GM10248 (cell line): ENCODE measurements at regions not wholly inside any gene's neighbourhood (a gene's known extent, or its start where the extent isn't known, plus 50 kb on each side); places are given as distances from the start of the nearest gene placed in this dataset.
"Not testable (repeated sequence)": the region's sequence is repeated elsewhere in the genome, so short reads cannot be mapped to it uniquely, and the experiment has no call there.

Source experiments
- CTCF ChIA-PET: fragments of 300-600 bp; sonication (Branson Sonifier 250); formaldehyde crosslinking; extraction: SDS; loops from one replicate; lab custom pipeline; 2021; ENCODE audit warnings: antibody characterized with exemption; lab: Yijun Ruan, JAX
- POLR2A ChIA-PET: fragments of 350-650 bp; sonication (Branson Sonifier 250); formaldehyde crosslinking; extraction: SDS; loops from one replicate; lab custom pipeline; 2020; ENCODE audit warnings: antibody characterized with exemption; lab: Yijun Ruan, JAX
- DNase-seq: peaks from one replicate; pipeline ENCODE4 v3.0.0; 2012; ENCODE audit errors: extremely low spot score
- TF ChIP-seq, protein P1 (sequence below): IDR thresholded peaks from 2 replicates; pipeline ENCODE4 v1.5.1; 2012; ENCODE audit warnings: mild to moderate bottlenecking, low read depth; ENCODE audit errors: extremely low read depth, missing control alignments, control extremely low read depth

DNA sequence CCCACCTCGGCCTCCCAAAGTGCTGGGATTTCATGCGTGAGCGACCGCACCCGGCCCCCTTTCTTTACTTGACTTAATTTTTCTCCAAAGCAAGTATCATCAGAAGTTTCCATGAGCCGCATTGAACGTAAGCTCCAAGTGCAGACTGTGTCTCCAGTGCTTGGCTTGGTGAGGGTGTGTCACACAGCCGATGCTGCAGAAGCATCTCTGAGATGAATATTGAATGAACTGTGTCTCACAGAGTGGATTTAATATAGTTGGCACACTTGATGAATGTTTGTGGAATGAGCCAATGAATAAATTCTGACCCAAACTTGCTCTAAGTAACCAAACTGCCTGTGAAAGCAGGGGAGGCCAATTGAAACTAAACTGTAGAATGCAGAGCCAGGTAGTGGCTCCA, 159.4 kb upstream of the KBTBD8 start:
- TF ChIP-seq, protein P1, sequence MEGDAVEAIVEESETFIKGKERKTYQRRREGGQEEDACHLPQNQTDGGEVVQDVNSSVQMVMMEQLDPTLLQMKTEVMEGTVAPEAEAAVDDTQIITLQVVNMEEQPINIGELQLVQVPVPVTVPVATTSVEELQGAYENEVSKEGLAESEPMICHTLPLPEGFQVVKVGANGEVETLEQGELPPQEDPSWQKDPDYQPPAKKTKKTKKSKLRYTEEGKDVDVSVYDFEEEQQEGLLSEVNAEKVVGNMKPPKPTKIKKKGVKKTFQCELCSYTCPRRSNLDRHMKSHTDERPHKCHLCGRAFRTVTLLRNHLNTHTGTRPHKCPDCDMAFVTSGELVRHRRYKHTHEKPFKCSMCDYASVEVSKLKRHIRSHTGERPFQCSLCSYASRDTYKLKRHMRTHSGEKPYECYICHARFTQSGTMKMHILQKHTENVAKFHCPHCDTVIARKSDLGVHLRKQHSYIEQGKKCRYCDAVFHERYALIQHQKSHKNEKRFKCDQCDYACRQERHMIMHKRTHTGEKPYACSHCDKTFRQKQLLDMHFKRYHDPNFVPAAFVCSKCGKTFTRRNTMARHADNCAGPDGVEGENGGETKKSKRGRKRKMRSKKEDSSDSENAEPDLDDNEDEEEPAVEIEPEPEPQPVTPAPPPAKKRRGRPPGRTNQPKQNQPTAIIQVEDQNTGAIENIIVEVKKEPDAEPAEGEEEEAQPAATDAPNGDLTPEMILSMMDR = no peak
- POLR2A ChIA-PET = no interaction called here

DNA sequence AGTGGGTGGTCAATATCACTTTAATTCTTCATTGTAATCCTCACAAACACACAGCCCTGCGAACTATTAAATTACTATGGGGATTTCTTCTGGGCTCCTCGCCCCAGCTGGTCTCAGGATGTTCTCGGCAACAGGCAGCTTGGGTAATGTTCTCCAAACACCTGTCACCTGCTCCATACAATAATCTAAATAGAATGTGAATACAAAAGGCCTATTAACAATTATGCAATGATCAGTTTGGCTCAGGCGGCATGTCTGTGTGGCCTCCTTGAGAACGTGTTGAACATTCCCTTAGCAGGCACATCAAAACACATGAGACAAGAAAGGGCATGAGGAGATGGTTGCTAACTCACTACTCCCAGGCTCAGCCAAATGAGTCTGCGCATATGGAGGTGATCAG, 158.6 kb upstream of the KBTBD8 start:
- TF ChIP-seq, protein P1 = no peak
- POLR2A ChIA-PET = no interaction called here
- no peak for DNase-seq
- CTCF ChIA-PET = no interaction called here

More for the DNA sequence above, 159.4 kb upstream of the KBTBD8 start:
- CTCF ChIA-PET = no interaction called here
- no peak for DNase-seq

DNA sequence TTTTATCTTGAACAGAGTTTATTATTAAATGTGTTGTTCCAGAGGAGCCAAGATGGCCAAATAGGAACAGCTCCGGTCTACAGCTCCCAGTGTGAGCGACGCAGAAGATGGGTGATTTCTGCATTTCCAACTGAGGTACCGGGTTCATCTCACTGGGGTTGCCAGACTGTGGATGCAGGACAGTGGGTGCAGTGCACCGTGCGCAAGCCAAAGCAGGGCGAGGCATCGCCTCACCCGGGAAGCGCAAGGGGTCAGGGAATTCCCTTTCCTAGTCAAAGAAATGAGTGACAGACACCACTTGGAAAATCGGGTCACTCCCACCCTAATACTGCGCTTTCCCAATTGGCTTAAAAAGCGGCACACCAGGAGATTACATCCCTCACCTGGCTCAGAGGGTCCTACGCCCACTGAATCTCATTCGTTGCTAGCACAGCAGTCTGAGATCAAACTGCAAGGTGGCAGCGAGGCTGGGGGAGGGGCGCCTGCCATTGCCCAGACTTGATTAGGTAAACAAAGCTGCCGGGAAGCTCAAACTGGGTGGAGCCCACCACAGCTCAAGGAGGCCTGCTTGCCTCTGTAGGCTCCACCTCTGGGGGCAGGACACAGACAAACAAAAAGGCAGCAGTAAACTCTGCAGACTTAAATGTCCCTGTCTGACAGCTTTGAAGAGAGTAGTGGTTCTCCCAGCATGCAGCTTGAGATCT, 155.2 kb upstream of the KBTBD8 start:
- CTCF ChIA-PET, DNase-seq, POLR2A ChIA-PET: not testable (repeated sequence)

DNA sequence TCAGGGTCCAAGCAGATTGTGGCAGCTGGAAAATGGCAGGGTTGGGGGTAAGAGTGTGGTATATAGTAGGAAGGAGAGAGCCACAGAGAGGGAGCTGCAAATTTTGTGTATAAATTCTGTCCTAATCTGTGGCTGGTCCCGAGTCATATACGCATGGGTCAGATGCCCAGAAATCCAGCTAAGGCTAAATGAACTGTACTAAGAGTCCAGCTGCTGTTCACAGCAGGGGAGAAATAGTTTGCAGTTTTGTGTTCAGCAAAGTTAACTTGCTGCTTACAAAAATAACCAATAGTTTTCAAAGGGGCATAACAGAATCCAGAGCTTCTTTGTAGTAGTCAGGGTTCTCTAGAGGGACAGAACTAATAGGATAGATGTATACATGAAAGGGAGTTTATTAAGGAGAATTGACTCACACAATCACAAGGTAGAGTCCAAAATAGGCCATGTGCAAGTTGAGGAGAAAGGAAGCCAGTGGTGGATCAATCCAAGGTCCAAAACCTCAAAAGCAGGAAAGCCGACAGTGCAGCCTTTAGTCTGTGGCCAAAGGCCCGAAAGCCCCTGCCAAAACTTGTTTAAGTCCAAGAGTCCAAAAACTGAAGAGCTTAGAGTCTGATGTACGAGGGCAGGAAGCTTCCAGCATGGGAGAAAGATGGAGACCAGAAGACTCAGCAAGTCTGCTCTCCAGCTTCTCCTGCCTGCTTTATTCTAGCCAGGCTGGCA, 146.1 kb upstream of the KBTBD8 start:
- TF ChIP-seq, protein P1 = no peak
- ChIA-PET CTCF (interaction anchor here (0.9 to 2.9 kb wide), 4 partner anchors 11 to 598 kb away, joined by 3 to 7 read pairs (median 3); no protein-coding TSS in a partner anchor), POLR2A (no interaction called here)
- DNase-seq = no peak

DNA sequence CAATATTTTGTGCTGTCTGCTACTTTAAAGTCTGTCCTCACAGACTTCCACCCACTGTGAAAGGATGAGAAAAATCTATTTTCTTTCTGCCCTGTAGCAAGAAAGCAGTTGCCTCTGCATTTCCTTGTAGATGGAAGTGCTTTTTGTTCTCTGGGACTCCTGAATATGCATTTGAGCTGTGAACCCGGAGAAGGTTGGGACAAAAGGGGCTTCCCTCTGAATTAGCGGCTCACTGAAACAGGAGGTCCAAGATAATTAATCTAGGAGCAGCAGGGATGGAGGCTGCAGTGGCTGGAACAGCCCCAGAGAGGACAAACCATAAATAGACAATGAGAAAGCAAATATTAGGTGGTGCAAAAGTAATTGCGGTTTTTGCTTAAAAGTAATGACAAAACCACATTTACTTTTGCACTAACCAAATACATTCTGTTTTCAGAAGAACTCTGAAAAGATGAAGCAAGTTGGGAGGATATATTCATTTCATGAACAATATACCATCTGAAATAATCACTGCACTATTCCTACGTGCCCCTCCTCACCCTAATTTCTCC, 143.4 kb upstream of the KBTBD8 start:
- POLR2A ChIA-PET = no interaction called here
- no peak for DNase-seq
- TF ChIP-seq, protein P1 = no peak
- CTCF ChIA-PET = interaction anchor here (1.5 to 2.9 kb wide), 3 partner anchors 13 to 601 kb away, joined by 5 to 7 read pairs (median 7); no protein-coding TSS in a partner anchor

DNA sequence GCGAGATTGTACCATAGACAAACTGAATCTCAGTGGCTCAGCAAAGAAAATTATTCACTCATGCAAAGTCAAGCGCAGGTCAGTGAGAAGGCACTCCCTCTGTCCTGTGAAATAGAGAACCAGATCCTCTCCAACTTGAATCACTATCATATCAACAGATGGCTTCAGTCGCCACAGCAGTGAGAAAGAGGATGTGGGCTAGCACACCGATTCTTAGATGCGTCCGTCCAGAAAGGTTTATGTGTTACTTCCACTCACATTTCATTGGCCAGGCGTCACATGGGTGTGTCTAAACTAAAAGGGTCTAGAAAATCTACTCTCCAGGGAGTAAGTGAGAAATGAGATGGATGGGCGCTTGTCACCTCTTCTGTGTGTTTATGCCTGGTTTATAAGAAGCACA, 141.6 kb upstream of the KBTBD8 start:
- TF ChIP-seq, protein P1 = no peak
- ChIA-PET CTCF (no interaction called here), POLR2A (no interaction called here)
- DNase-seq = no peak
